HepG2 (cell line): ENCODE measurements at regions not wholly inside any gene's neighbourhood (a gene's known extent, or its start where the extent isn't known, plus 50 kb on each side); places are given as distances from the start of the nearest gene placed in this dataset.

Experiments used
- ARID4A ChIP-seq: sonication (generic); formaldehyde crosslinking; IDR thresholded peaks from 2 replicates; pipeline ENCODE4 v1.5.0; 2020; ENCODE audit warnings: mild to moderate bottlenecking, missing genetic modification reagents, borderline replicate concordance
- CENPT ChIP-seq: sonication (generic); formaldehyde crosslinking; IDR thresholded peaks from 2 replicates; pipeline ENCODE4 v1.8.0; 2022; ENCODE audit warnings: low read depth, mild to moderate bottlenecking, moderate library complexity, missing genetic modification reagents
- HNF1A ChIP-seq, 2 experiments: sonication (generic) in 1 of 2; formaldehyde crosslinking in 1 of 2; IDR thresholded peaks; 2 replicates each; pipeline versions ENCODE4 v1.4.0 to v1.6.1; 2016 to 2020; ENCODE audit warnings: borderline replicate concordance in 1 of 2, low read depth in 1 of 2, mild to moderate bottlenecking in 1 of 2, missing genetic modification reagents in 1 of 2
- RBM39 ChIP-seq: fragments of 200-400 bp; formaldehyde crosslinking; IDR thresholded peaks from one replicate; pipeline ENCODE4 v1.6.1; 2018; ENCODE audit warnings: antibody characterized with exemption, mild to moderate bottlenecking, low read depth, low read length; ENCODE audit not compliant: poor library complexity, severe bottlenecking
- TBP ChIP-seq: sonication (generic); formaldehyde crosslinking; IDR thresholded peaks from 2 replicates; pipeline ENCODE4 v1.5.0; 2020; ENCODE audit warnings: missing genetic modification reagents
- THAP11 ChIP-seq: IDR thresholded peaks from 2 replicates; pipeline ENCODE4 v1.6.1; 2016; ENCODE audit warnings: missing biosample characterization, missing genetic modification reagents
- ZBTB20 ChIP-seq: sonication (generic); formaldehyde crosslinking; IDR thresholded peaks from 2 replicates; pipeline ENCODE4 v1.8.1; 2023; ENCODE audit warnings: missing genetic modification reagents, low read depth, mild to moderate bottlenecking, borderline replicate concordance

- no peak for TF ChIP-seq ZBTB20
- no peak for TF ChIP-seq THAP11 (CRISPR knock-in tag)
- TF ChIP-seq TBP (CRISPR knock-in tag): no peak
- TF ChIP-seq HNF1A (IDR thresholded peaks at IDR 0.05; ENCODE audit: low read depth): no peak
- no peak for TF ChIP-seq HNF1A (CRISPR knock-in tag; IDR thresholded peaks at IDR 0.05; ENCODE audit: borderline replicate concordance)
- TF ChIP-seq CENPT (CRISPR knock-in tag): no peak
- no peak for TF ChIP-seq ARID4A (CRISPR knock-in tag)
- TF ChIP-seq RBM39: no peak
These were observed 452.6 kb upstream of the ZMIZ1 start (continued) for GRCh38 chr10:78616125-78616695.
